Testis (tissue), 2 donors: ENCODE measurements at regions not wholly inside any gene's neighbourhood (a gene's known extent, or its start where the extent isn't known, plus 50 kb on each side); places are given as distances from the start of the nearest gene placed in this dataset.

ENCODE experiments used
- CTCF ChIP-seq, 3 experiments: fragments of 450-650 bp in 2 of 3; fragments of 200-600 bp in 1 of 3; sonication (generic) in 1 of 3; IDR thresholded peaks; one replicate each; pipeline ENCODE4 v1.5.1; 2016 to 2019; ENCODE audit warnings: antibody characterized with exemption in 3 of 3, mild to moderate bottlenecking in 2 of 3, moderate library complexity in 1 of 3
- POLR2A ChIP-seq: fragments of 450-650 bp; IDR thresholded peaks from one replicate; pipeline ENCODE4 v1.6.1; 2017; ENCODE audit warnings: antibody characterized with exemption, mild to moderate bottlenecking, moderate library complexity

DNA sequence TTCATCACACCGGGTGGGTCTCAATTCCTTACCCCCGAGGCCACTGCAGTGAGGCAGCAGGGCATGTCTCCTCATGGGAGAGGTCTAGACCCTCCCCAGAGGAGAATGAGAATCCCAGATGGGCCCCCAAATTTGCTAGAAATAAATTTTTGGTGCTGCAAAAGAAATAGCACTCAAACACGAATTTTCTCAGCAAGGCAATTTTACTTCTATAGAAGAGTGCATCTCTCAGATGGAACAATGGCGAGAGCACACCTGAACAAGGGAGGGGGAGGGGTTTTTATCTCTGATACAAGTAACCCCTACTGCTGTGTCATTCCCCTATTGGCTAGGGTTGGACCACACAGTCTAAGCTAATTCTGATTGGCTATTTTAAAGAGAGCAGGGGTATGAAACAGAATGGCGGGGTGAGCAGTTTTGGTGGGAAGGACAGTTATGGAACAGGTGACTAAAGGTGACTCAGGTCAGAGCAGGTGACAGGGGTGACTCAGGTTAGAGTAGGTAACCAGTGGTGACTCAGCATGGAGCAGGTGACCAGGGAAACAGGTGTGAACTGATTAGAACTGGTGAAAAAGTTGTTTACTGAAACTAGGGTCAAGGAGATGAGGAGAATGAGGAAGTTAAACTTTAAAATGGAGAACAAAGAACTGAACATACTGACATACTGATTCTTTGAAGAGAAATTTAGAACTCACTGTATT, 93.0 kb upstream of the WNT7A start:
- no peak for TF ChIP-seq POLR2A
- TF ChIP-seq CTCF (IDR thresholded peaks at IDR 0.05) = no peak
